22Rv1 (cell line): ENCODE measurements at regions not wholly inside any gene's neighbourhood (a gene's known extent, or its start where the extent isn't known, plus 50 kb on each side); places are given as distances from the start of the nearest gene placed in this dataset.
"Not testable (repeated sequence)": the region's sequence is repeated elsewhere in the genome, so short reads cannot be mapped to it uniquely, and the experiment has no call there.

ENCODE experiments used
- H3K27ac ChIP-seq: fragments of 450-650 bp; 2 replicates; pipeline ENCODE4 v1.5.1; 2017
- CTCF ChIP-seq: fragments of 450-650 bp; IDR thresholded peaks from 2 replicates; pipeline ENCODE4 v1.5.1; 2017; ENCODE audit warnings: mild to moderate bottlenecking
- ZFX ChIP-seq: fragments of 450-650 bp; IDR thresholded peaks from 2 replicates; pipeline ENCODE4 v1.6.1; 2017; ENCODE audit warnings: antibody characterized with exemption, borderline replicate concordance

GRCh38 chr3:96510334-96510733 lies 304.1 kb upstream of the EPHA6 start:
- TF ChIP-seq CTCF (no peak), ZFX (no peak)
- H3K27ac ChIP-seq, result no peak overlapping the region

- H3K27ac ChIP-seq, result no peak overlapping the region
- TF ChIP-seq ZFX (no peak), CTCF (no peak)
These were observed 277.2 kb upstream of the EPHA6 start for GRCh38 chr3:96537165-96537564.

- H3K27ac ChIP-seq, result no peak overlapping the region
- TF ChIP-seq ZFX (no peak), CTCF (no peak)
These were observed 276.2 kb upstream of the EPHA6 start for GRCh38 chr3:96538186-96538585.

- TF ChIP-seq CTCF (no peak), ZFX (no peak)
- no peak overlapping the region for H3K27ac ChIP-seq
These were observed 266.3 kb upstream of the EPHA6 start for GRCh38 chr3:96548073-96548472.

GRCh38 chr3:96576935-96577334 lies 237.5 kb upstream of the EPHA6 start:
- no peak for TF ChIP-seq ZFX
- TF ChIP-seq CTCF, result no peak
- H3K27ac ChIP-seq, result no peak overlapping the region

- H3K27ac ChIP-seq, result no peak overlapping the region
- TF ChIP-seq CTCF (no peak), ZFX (no peak)
These were observed 230.3 kb upstream of the EPHA6 start for GRCh38 chr3:96584066-96584465.

- H3K27ac ChIP-seq, result not testable (repeated sequence)
These were observed 207.5 kb upstream of the EPHA6 start for GRCh38 chr3:96606865-96607264.

GRCh38 chr3:96619475-96619874 lies 194.9 kb upstream of the EPHA6 start:
- TF ChIP-seq ZFX (no peak), CTCF (no peak)

More at GRCh38 chr3:96619475-96619874, 194.9 kb upstream of the EPHA6 start:
- H3K27ac ChIP-seq, result no peak overlapping the region
